ENCODE measurements at regions not wholly inside any gene's neighbourhood (a gene's known extent, or its start where the extent isn't known, plus 50 kb on each side); places are given as distances from the start of the nearest gene placed in this dataset.

GRCh38 chr7:20963556-20964280 lies 177.0 kb upstream of the SP8 start:
- TF ChIP-seq CTCF (IDR thresholded peaks at IDR 0.05; ENCODE audit: unreplicated experiment) = no peak
- Mint-ChIP-seq H3K27ac (no peak overlapping the region), H3K27me3 (ENCODE audit: low read depth) (peaks cover 41% of the 10 kb centered on the region), H3K4me1 (no peaks in the 10 kb centered on the region), H3K9me3 (no peaks in the 10 kb centered on the region), H3K36me3 (no peaks in the 10 kb centered on the region), H3K4me3 (no peak overlapping the region)
- no peak for DNase-seq (ENCODE audit: low spot score in 2 of 2, unreplicated experiment in 2 of 2)

- no peak for DNase-seq (ENCODE audit: low spot score in 2 of 2, unreplicated experiment in 2 of 2)
- no peaks in the 10 kb centered on the region for H3K4me1 Mint-ChIP-seq
- no peak overlapping the region for H3K4me3 Mint-ChIP-seq
- no peaks in the 10 kb centered on the region for H3K9me3 Mint-ChIP-seq
- H3K27ac Mint-ChIP-seq = no peak overlapping the region
- TF ChIP-seq CTCF (IDR thresholded peaks at IDR 0.05; ENCODE audit: unreplicated experiment) = no peak
- H3K36me3 Mint-ChIP-seq = no peaks in the 10 kb centered on the region
- H3K27me3 Mint-ChIP-seq (ENCODE audit: low read depth) = peaks cover 39% of the 10 kb centered on the region
Measured at GRCh38 chr7:20964281-20964918, 177.7 kb upstream of the SP8 start.

DNA sequence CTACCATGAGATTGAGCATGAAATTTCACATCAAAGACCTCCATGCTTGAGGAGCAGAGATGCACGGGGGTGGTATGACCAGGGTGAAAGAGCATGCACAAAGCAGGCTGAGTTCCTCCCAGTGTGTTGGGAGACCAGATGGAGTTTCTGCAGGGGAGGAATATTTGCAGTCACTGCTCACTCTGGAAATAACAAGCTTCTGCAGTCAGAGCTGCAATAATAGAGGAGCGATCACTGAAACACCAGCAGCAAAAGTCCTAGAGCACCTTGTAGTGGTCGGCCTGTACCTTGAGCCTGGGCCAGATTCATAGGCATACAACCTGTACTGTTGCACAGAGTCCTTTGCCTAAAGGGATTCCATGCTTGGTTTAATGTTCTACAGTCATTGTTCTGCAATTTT lies 184.5 kb upstream of the SP8 start:
- no peaks in the 10 kb centered on the region for H3K36me3 Mint-ChIP-seq
- no peak for DNase-seq (ENCODE audit: low spot score in 2 of 2, unreplicated experiment in 2 of 2)

GRCh38 chr7:20980232-20980631 lies 193.5 kb upstream of the SP8 start:
- H3K36me3 Mint-ChIP-seq = no peaks in the 10 kb centered on the region
- peaks cover 21% of the 10 kb centered on the region for H3K4me1 Mint-ChIP-seq
- no peak overlapping the region for H3K4me3 Mint-ChIP-seq
- H3K27ac Mint-ChIP-seq = no peak overlapping the region
- H3K9me3 Mint-ChIP-seq = no peaks in the 10 kb centered on the region
- no peak for DNase-seq (ENCODE audit: low spot score in 2 of 2, unreplicated experiment in 2 of 2)
- TF ChIP-seq CTCF (IDR thresholded peaks at IDR 0.05; ENCODE audit: unreplicated experiment) = no peak
- H3K27me3 Mint-ChIP-seq (ENCODE audit: low read depth) = peaks cover 76% of the 10 kb centered on the region

More for the DNA sequence above, 184.5 kb upstream of the SP8 start:
- Mint-ChIP-seq H3K27ac (no peak overlapping the region), H3K4me1 (no peaks in the 10 kb centered on the region), H3K9me3 (no peaks in the 10 kb centered on the region), H3K4me3 (no peak overlapping the region), H3K27me3 (ENCODE audit: low read depth) (peaks cover 64% of the 10 kb centered on the region)
- TF ChIP-seq CTCF (IDR thresholded peaks at IDR 0.05; ENCODE audit: unreplicated experiment) = no peak

DNA sequence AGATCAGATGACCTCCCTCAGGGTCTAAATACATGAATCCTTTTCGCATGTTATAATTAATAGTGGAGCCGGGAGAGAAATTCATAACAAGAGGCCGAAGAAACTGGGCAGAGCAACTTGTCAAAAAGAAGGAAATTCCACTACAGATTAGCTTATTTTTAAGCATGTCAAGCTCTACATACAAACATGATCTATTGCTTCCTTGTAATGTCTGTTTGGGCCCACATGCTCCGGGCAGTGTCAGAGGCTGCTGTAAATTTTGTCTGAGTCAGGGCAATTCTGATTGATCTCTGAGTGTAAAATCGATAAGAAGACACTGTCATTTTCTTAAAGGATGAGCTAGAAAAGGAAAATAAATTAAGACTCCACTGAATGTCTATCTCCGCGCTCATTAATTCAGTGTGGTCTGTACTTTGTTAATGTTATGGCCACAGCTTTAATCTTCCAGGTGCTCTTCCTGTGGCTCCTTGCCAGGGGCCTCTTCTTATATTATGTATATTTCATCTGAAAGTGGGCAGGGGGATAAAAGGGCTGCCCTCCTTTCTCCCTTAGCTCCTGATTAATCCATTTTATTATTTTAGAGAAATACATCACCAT lies 194.1 kb upstream of the SP8 start:
- Mint-ChIP-seq H3K4me1 (peaks cover 21% of the 10 kb centered on the region), H3K27me3 (ENCODE audit: low read depth) (peaks cover 76% of the 10 kb centered on the region), H3K4me3 (no peak overlapping the region), H3K27ac (no peak overlapping the region), H3K36me3 (no peaks in the 10 kb centered on the region), H3K9me3 (no peaks in the 10 kb centered on the region)
- no peak for DNase-seq (ENCODE audit: low spot score in 2 of 2, unreplicated experiment in 2 of 2)
- no peak for TF ChIP-seq CTCF (IDR thresholded peaks at IDR 0.05; ENCODE audit: unreplicated experiment)
